Erythroblast (primary cell): ENCODE measurements at regions not wholly inside any gene's neighbourhood (a gene's known extent, or its start where the extent isn't known, plus 50 kb on each side); places are given as distances from the start of the nearest gene placed in this dataset.
"Not testable (repeated sequence)": the region's sequence is repeated elsewhere in the genome, so short reads cannot be mapped to it uniquely, and the experiment has no call there.

Experiments used
- GATA1 ChIP-seq: IDR thresholded peaks from 2 replicates; pipeline ENCODE4 v1.6.1; 2011; ENCODE audit warnings: low read depth, mild to moderate bottlenecking, control low read depth, low read length, moderate library complexity
- POLR2A ChIP-seq: IDR thresholded peaks from 2 replicates; pipeline ENCODE4 v1.6.1; 2011; ENCODE audit warnings: mild to moderate bottlenecking, low read length

DNA sequence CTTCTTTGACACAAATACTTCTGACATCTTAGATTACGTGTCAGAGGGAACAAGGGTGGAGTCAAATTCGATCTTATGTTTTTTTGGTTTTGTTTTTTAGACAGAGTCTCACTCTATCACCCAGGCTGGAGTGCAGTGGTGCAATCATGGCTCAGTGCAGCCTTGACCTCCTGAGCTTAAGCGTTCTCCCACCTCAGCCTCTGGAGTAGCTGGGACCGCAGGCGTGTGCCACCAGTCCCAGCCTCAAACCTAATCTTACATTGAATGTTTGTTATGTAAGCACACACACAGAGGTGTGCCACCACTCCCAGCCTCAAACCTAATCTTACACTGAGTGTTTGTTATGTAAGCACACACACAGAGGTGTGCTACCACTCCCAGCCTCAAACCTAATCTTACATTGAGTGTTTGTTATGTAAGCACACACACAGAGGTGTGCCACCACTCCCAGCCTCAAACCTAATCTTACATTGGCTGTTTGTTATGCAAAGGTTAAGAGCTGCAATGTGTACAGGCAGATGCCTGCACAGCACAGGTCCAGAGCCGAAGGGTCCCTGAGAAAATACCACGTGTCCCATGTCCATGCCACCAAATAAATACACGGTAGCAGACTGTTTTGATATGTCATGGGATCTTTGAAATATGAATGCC lies 118.0 kb downstream of the ATP6V0E2 start:
- TF ChIP-seq POLR2A, GATA1: not testable (repeated sequence)
